ENCODE measurements at regions not wholly inside any gene's neighbourhood (a gene's known extent, or its start where the extent isn't known, plus 50 kb on each side); places are given as distances from the start of the nearest gene placed in this dataset.

DNA sequence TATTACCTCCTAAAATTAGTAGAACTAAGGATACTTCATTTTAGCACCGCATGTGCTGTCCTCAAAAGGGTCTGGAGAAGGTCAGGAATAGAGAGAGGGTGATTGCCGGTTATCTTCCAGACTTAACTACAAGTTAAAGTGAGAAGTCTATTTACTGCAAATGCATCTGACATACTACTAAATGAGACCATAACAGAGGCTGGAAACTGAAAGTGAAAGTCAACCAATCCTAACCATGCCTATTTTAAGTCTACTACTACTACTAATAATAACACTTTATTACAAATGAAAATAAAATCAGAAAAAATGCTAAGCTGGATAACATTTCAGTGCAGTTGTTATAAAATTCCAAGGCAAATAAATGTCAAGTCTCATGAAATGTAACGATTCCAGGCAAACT, 244.7 kb downstream of the KIF20B start:
- TF ChIP-seq, protein P1, sequence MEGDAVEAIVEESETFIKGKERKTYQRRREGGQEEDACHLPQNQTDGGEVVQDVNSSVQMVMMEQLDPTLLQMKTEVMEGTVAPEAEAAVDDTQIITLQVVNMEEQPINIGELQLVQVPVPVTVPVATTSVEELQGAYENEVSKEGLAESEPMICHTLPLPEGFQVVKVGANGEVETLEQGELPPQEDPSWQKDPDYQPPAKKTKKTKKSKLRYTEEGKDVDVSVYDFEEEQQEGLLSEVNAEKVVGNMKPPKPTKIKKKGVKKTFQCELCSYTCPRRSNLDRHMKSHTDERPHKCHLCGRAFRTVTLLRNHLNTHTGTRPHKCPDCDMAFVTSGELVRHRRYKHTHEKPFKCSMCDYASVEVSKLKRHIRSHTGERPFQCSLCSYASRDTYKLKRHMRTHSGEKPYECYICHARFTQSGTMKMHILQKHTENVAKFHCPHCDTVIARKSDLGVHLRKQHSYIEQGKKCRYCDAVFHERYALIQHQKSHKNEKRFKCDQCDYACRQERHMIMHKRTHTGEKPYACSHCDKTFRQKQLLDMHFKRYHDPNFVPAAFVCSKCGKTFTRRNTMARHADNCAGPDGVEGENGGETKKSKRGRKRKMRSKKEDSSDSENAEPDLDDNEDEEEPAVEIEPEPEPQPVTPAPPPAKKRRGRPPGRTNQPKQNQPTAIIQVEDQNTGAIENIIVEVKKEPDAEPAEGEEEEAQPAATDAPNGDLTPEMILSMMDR (IDR thresholded peaks at IDR 0.05): no peak
- TF ChIP-seq POLR2A (IDR thresholded peaks at IDR 0.05): no peak
